NCI-H526 (cell line): ENCODE measurements at regions not wholly inside any gene's neighbourhood (a gene's known extent, or its start where the extent isn't known, plus 50 kb on each side); places are given as distances from the start of the nearest gene placed in this dataset.
"Not testable (repeated sequence)": the region's sequence is repeated elsewhere in the genome, so short reads cannot be mapped to it uniquely, and the experiment has no call there.

Source experiments
- DNase-seq, 2 experiments: peaks; one replicate each; lab custom pipeline; 2025; lab: John Stamatoyannopoulos, UW

GRCh38 chr7:356691-357462, 66.9 kb downstream of the FOXL3 start:
- no peak for DNase-seq

- DNase-seq = no peak
Observed at GRCh38 chr7:357531-358209, 67.7 kb downstream of the FOXL3 start.

GRCh38 chr7:358352-358751, 68.4 kb downstream of the FOXL3 start:
- DNase-seq = no peak

GRCh38 chr7:359226-359765, 69.3 kb downstream of the FOXL3 start:
- DNase-seq = no peak

- no peak for DNase-seq
Observed at GRCh38 chr7:359766-360361, 69.9 kb downstream of the FOXL3 start.

GRCh38 chr7:360454-361100, 70.6 kb downstream of the FOXL3 start:
- no peak for DNase-seq

- DNase-seq = not testable (repeated sequence)
Observed at GRCh38 chr7:361182-361581, 71.2 kb downstream of the FOXL3 start.

- no peak for DNase-seq
Observed at GRCh38 chr7:361680-362401, 71.9 kb downstream of the FOXL3 start.

GRCh38 chr7:362402-363096, 72.6 kb downstream of the FOXL3 start:
- DNase-seq = no peak

GRCh38 chr7:363626-364025, 73.7 kb downstream of the FOXL3 start:
- no peak for DNase-seq

- DNase-seq = no peak
Observed at GRCh38 chr7:364536-364935, 74.6 kb downstream of the FOXL3 start.

GRCh38 chr7:365593-365992, 75.6 kb downstream of the FOXL3 start:
- no peak for DNase-seq

GRCh38 chr7:366161-366803, 76.3 kb downstream of the FOXL3 start:
- no peak for DNase-seq

- DNase-seq = no peak
Observed at GRCh38 chr7:367351-367901, 77.5 kb downstream of the FOXL3 start.

- DNase-seq = no peak
Observed at GRCh38 chr7:368651-369475, 78.9 kb downstream of the FOXL3 start.

GRCh38 chr7:369476-370258, 79.7 kb downstream of the FOXL3 start:
- DNase-seq = no peak

GRCh38 chr7:370259-370625, 80.3 kb downstream of the FOXL3 start:
- no peak for DNase-seq

- DNase-seq = no peak
Observed at GRCh38 chr7:370775-371118, 80.8 kb downstream of the FOXL3 start.
